ENCODE measurements at regions not wholly inside any gene's neighbourhood (a gene's known extent, or its start where the extent isn't known, plus 50 kb on each side); places are given as distances from the start of the nearest gene placed in this dataset.

- no peak for TF ChIP-seq ZFX (IDR thresholded peaks at IDR 0.05)
- no peak for TF ChIP-seq CTCF (conservative IDR thresholded peaks at IDR 0.05)
- H3K27ac ChIP-seq: no peak overlapping the region
These were observed 233.0 kb downstream of the TFCP2L1 start for GRCh38 chr2:121052023-121052422.

- no peak for TF ChIP-seq ZFX (IDR thresholded peaks at IDR 0.05)
- TF ChIP-seq CTCF (conservative IDR thresholded peaks at IDR 0.05): no peak
These were observed 232.5 kb downstream of the TFCP2L1 start for GRCh38 chr2:121052521-121052920.

GRCh38 chr2:121055088-121055487, 229.9 kb downstream of the TFCP2L1 start:
- TF ChIP-seq ZFX (IDR thresholded peaks at IDR 0.05): no peak
- TF ChIP-seq CTCF (conservative IDR thresholded peaks at IDR 0.05): no peak

More at GRCh38 chr2:121052521-121052920, 232.5 kb downstream of the TFCP2L1 start:
- H3K27ac ChIP-seq: no peak overlapping the region

GRCh38 chr2:121055501-121055900, 229.5 kb downstream of the TFCP2L1 start:
- TF ChIP-seq CTCF (conservative IDR thresholded peaks at IDR 0.05) (no peak), ZFX (IDR thresholded peaks at IDR 0.05) (no peak)
- H3K27ac ChIP-seq: no peak overlapping the region

More at GRCh38 chr2:121055088-121055487, 229.9 kb downstream of the TFCP2L1 start:
- no peak overlapping the region for H3K27ac ChIP-seq

GRCh38 chr2:121058852-121059558, 226.0 kb downstream of the TFCP2L1 start:
- H3K27ac ChIP-seq: no peak overlapping the region
- no peak for TF ChIP-seq CTCF (conservative IDR thresholded peaks at IDR 0.05)
- TF ChIP-seq ZFX (IDR thresholded peaks at IDR 0.05): no peak

GRCh38 chr2:121059651-121060649, 225.1 kb downstream of the TFCP2L1 start:
- no peak for TF ChIP-seq CTCF (conservative IDR thresholded peaks at IDR 0.05)
- TF ChIP-seq ZFX (IDR thresholded peaks at IDR 0.05): no peak
- H3K27ac ChIP-seq: no peak overlapping the region

- TF ChIP-seq CTCF (conservative IDR thresholded peaks at IDR 0.05) (no peak), ZFX (IDR thresholded peaks at IDR 0.05) (no peak)
- H3K27ac ChIP-seq: no peak overlapping the region
These were observed 223.4 kb downstream of the TFCP2L1 start for GRCh38 chr2:121061633-121062032.

Measured in C4-2B (cell line).